Head of caudate nucleus (tissue), 42 donors: ENCODE measurements at regions not wholly inside any gene's neighbourhood (a gene's known extent, or its start where the extent isn't known, plus 50 kb on each side); places are given as distances from the start of the nearest gene placed in this dataset.
"Not testable (repeated sequence)": the region's sequence is repeated elsewhere in the genome, so short reads cannot be mapped to it uniquely, and the experiment has no call there.

ENCODE experiments used
- DNase-seq, 42 donors: peaks; one replicate each; pipeline versions ENCODE4 v3.0.0 to v3.0.0-alpha.2; 2020 to 2021; ENCODE audit warnings: mixed read lengths in 7 of 42
- intact Hi-C: fragments of 100-400 bp; cut with DNase I; formaldehyde crosslinking; loops from one replicate; pipeline ENCODE4 v1.15.0; 2022

- intact Hi-C loops, DNase-seq: not testable (repeated sequence)
These were observed 101.7 kb upstream of the VKORC1L1 start for GRCh38 chr7:65771226-65771569.

GRCh38 chr7:65776677-65777076 lies 96.2 kb upstream of the VKORC1L1 start:
- intact Hi-C loops = not testable (repeated sequence)

GRCh38 chr7:65789943-65790342 lies 82.9 kb upstream of the VKORC1L1 start:
- intact Hi-C loops, DNase-seq: not testable (repeated sequence)

More at GRCh38 chr7:65776677-65777076, 96.2 kb upstream of the VKORC1L1 start:
- not testable (repeated sequence) for DNase-seq

- intact Hi-C loops, DNase-seq: not testable (repeated sequence)
These were observed 81.1 kb upstream of the VKORC1L1 start for GRCh38 chr7:65791788-65792187.

GRCh38 chr7:65792726-65793125 lies 80.1 kb upstream of the VKORC1L1 start:
- intact Hi-C loops, DNase-seq: not testable (repeated sequence)

GRCh38 chr7:65794671-65795391 lies 78.0 kb upstream of the VKORC1L1 start:
- DNase-seq, intact Hi-C loops: not testable (repeated sequence)

GRCh38 chr7:65795392-65795716 lies 77.5 kb upstream of the VKORC1L1 start:
- DNase-seq, intact Hi-C loops: not testable (repeated sequence)

GRCh38 chr7:65796205-65796604 lies 76.7 kb upstream of the VKORC1L1 start:
- intact Hi-C loops = no loop called here
- no peak for DNase-seq

GRCh38 chr7:65797086-65797485 lies 75.8 kb upstream of the VKORC1L1 start:
- DNase-seq, intact Hi-C loops: not testable (repeated sequence)

GRCh38 chr7:65797566-65797965 lies 75.3 kb upstream of the VKORC1L1 start:
- DNase-seq, intact Hi-C loops: not testable (repeated sequence)

GRCh38 chr7:65798111-65799075 lies 74.5 kb upstream of the VKORC1L1 start:
- peak in 6 of 42 donors; percentile 2 to 43 (median 16) for DNase-seq
- intact Hi-C loops = no loop called here

- intact Hi-C loops, DNase-seq: not testable (repeated sequence)
These were observed 72.7 kb upstream of the VKORC1L1 start for GRCh38 chr7:65800191-65800590.

GRCh38 chr7:65800890-65801341 lies 72.0 kb upstream of the VKORC1L1 start:
- no peak for DNase-seq
- intact Hi-C loops = no loop called here

- no peak for DNase-seq
- intact Hi-C loops = no loop called here
These were observed 68.0 kb upstream of the VKORC1L1 start for GRCh38 chr7:65804887-65805286.

- intact Hi-C loops, DNase-seq: not testable (repeated sequence)
These were observed 65.8 kb upstream of the VKORC1L1 start for GRCh38 chr7:65807067-65807466.

- intact Hi-C loops = no loop called here
- DNase-seq = no peak
These were observed 63.5 kb upstream of the VKORC1L1 start for GRCh38 chr7:65809259-65809981.

GRCh38 chr7:65809982-65810288 lies 62.9 kb upstream of the VKORC1L1 start:
- intact Hi-C loops = no loop called here
- DNase-seq = no peak

GRCh38 chr7:65812281-65812680 lies 60.6 kb upstream of the VKORC1L1 start:
- no peak for DNase-seq
- intact Hi-C loops = no loop called here

GRCh38 chr7:65814556-65815167 lies 58.2 kb upstream of the VKORC1L1 start:
- intact Hi-C loops, DNase-seq: not testable (repeated sequence)
